OCI-LY1 (cell line): ENCODE measurements at regions not wholly inside any gene's neighbourhood (a gene's known extent, or its start where the extent isn't known, plus 50 kb on each side); places are given as distances from the start of the nearest gene placed in this dataset.

Experiments used
- CTCF ChIP-seq: fragments of 200-600 bp; sonication (generic), shearing (Covaris generic); IDR thresholded peaks from 2 replicates; pipeline ENCODE4 v1.5.1; 2017; ENCODE audit warnings: mild to moderate bottlenecking, antibody characterized with exemption, low read length, moderate library complexity, mixed read lengths
- EZH2 ChIP-seq: fragments of 200-600 bp; sonication (generic), shearing (Covaris generic); IDR thresholded peaks from 2 replicates; pipeline ENCODE4 v1.8.0; 2017; ENCODE audit warnings: borderline replicate concordance, mixed run types, mild to moderate bottlenecking, antibody characterized with exemption, low read length, moderate library complexity, mixed read lengths

GRCh38 chr5:125113328-125113727 is 366.9 kb upstream of the ZNF608 start:
- no peak for TF ChIP-seq CTCF
- no peak for TF ChIP-seq EZH2
